Astrocyte (in vitro differentiated cells and primary cell): ENCODE measurements at regions not wholly inside any gene's neighbourhood (a gene's known extent, or its start where the extent isn't known, plus 50 kb on each side); places are given as distances from the start of the nearest gene placed in this dataset.
"Not testable (repeated sequence)": the region's sequence is repeated elsewhere in the genome, so short reads cannot be mapped to it uniquely, and the experiment has no call there.

Source experiments
- DNase-seq: peaks from one replicate; pipeline ENCODE4 v3.0.0-alpha.2; 2010; ENCODE audit warnings: low read depth
- FAIRE-seq: peaks from 2 replicates; lab custom pipeline; 2011; peaks lifted over from hg19 to GRCh38; lab: Jason Lieb, UNC
- H2AFZ ChIP-seq: 2 replicates; pipeline ENCODE4 v1.6.0; 2012; ENCODE audit warnings: low read depth, low read length, inconsistent platforms
- H3K27ac ChIP-seq: 2 replicates; pipeline ENCODE4 v1.5.1; 2011; ENCODE audit warnings: low read depth, low read length, inconsistent platforms
- H3K27me3 ChIP-seq: 2 replicates; pipeline ENCODE4 v1.6.0; 2011; ENCODE audit warnings: low read length, inconsistent platforms; ENCODE audit not compliant: insufficient read depth
- H3K36me3 ChIP-seq: 2 replicates; pipeline ENCODE4 v1.5.1; 2011; ENCODE audit warnings: low read length, inconsistent platforms; ENCODE audit not compliant: insufficient read depth
- H3K4me1 ChIP-seq: 2 replicates; pipeline ENCODE4 v1.5.1; 2011; ENCODE audit warnings: low read length, inconsistent platforms; ENCODE audit not compliant: insufficient read depth
- H3K4me2 ChIP-seq: 2 replicates; pipeline ENCODE4 v1.6.0; 2012; ENCODE audit warnings: low read length, inconsistent platforms
- H3K4me3 ChIP-seq: 2 replicates; pipeline ENCODE4 v1.5.1; 2011; ENCODE audit warnings: low read depth, mild to moderate bottlenecking, low read length, inconsistent platforms; ENCODE audit not compliant: insufficient read depth
- H3K79me2 ChIP-seq: 2 replicates; pipeline ENCODE4 v1.6.0; 2012; ENCODE audit warnings: mild to moderate bottlenecking, low read length, inconsistent platforms; ENCODE audit not compliant: insufficient read depth
- H3K9ac ChIP-seq: 2 replicates; pipeline ENCODE4 v1.6.0; 2012; ENCODE audit warnings: mild to moderate bottlenecking, low read length, inconsistent platforms
- H3K9me3 ChIP-seq: 2 replicates; pipeline ENCODE4 v1.5.1; 2012; ENCODE audit warnings: low read depth, mild to moderate bottlenecking, low read length, inconsistent platforms; ENCODE audit not compliant: insufficient read depth
- H4K20me1 ChIP-seq: 2 replicates; pipeline ENCODE4 v1.6.0; 2012; ENCODE audit warnings: low read length, inconsistent platforms; ENCODE audit not compliant: insufficient read depth
- H3K27ac Mint-ChIP-seq: one replicate; pipeline ENCODE4 v1.8.0; 2021; ENCODE audit warnings: mild to moderate bottlenecking, mixed read lengths; ENCODE audit not compliant: unreplicated experiment
- H3K27me3 Mint-ChIP-seq: one replicate; pipeline ENCODE4 v1.8.0; 2021; ENCODE audit warnings: low read depth, mixed read lengths; ENCODE audit not compliant: unreplicated experiment
- H3K36me3 Mint-ChIP-seq: one replicate; pipeline ENCODE4 v1.8.0; 2021; ENCODE audit warnings: low read depth, mixed read lengths; ENCODE audit not compliant: unreplicated experiment
- H3K4me1 Mint-ChIP-seq: one replicate; pipeline ENCODE4 v1.8.0; 2021; ENCODE audit warnings: low read depth, mixed read lengths; ENCODE audit not compliant: unreplicated experiment
- H3K4me3 Mint-ChIP-seq: one replicate; pipeline ENCODE4 v1.8.0; 2021; ENCODE audit warnings: mild to moderate bottlenecking, moderate library complexity, mixed read lengths; ENCODE audit not compliant: unreplicated experiment
- H3K9me3 Mint-ChIP-seq: one replicate; pipeline ENCODE4 v1.8.0; 2021; ENCODE audit warnings: mild to moderate bottlenecking, mixed read lengths; ENCODE audit not compliant: unreplicated experiment
- CTCF ChIP-seq: IDR thresholded peaks from 2 replicates; pipeline ENCODE4 v1.5.1; 2011; ENCODE audit warnings: low read depth, mild to moderate bottlenecking, inconsistent platforms, low read length, moderate library complexity; ENCODE audit not compliant: insufficient read depth
- EZH2 ChIP-seq: IDR thresholded peaks from 2 replicates; pipeline ENCODE4 v1.6.1; 2012; ENCODE audit warnings: mild to moderate bottlenecking, low read length, inconsistent platforms; ENCODE audit not compliant: insufficient read depth

DNA sequence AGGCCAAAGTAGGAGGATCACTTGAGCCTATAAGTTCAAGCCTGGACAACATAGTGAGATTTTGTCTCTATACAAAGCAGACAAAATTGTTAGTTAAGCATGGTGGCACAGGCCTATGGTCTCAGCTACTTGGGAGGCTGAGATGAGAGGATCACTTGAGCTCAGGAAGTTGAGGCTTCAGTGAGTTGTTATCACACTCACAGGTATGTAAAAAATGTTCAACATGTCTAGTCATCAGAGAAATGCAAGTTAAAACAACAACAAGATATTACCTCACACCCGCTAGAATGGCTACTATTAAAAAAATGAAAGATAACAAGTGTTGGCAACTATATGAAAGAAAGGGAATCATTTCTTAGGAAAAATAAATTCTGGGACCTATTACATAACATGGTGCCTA, 341.5 kb upstream of the ST8SIA4 start:
- Histone ChIP-seq H3K27ac (no peak overlapping the region), H3K4me3 (no peak overlapping the region), H3K27me3 (no peaks in the 10 kb centered on the region), H4K20me1 (no peaks in the 10 kb centered on the region), H3K36me3 (no peaks in the 10 kb centered on the region), H2AFZ (no peak overlapping the region), H3K9me3 (no peaks in the 10 kb centered on the region), H3K79me2 (no peaks in the 10 kb centered on the region), H3K4me1 (no peaks in the 10 kb centered on the region), H3K4me2 (no peak overlapping the region), H3K9ac (no peak overlapping the region)
- no peaks in the 10 kb centered on the region for H3K36me3 Mint-ChIP-seq
- H3K4me3 Mint-ChIP-seq = no peak overlapping the region
- no peaks in the 10 kb centered on the region for H3K27me3 Mint-ChIP-seq
- DNase-seq = no peak
- no peak for FAIRE-seq
- no peaks in the 10 kb centered on the region for H3K9me3 Mint-ChIP-seq
- no peaks in the 10 kb centered on the region for H3K4me1 Mint-ChIP-seq
- no peak for TF ChIP-seq CTCF
- no peak for TF ChIP-seq EZH2
- no peak overlapping the region for H3K27ac Mint-ChIP-seq

DNA sequence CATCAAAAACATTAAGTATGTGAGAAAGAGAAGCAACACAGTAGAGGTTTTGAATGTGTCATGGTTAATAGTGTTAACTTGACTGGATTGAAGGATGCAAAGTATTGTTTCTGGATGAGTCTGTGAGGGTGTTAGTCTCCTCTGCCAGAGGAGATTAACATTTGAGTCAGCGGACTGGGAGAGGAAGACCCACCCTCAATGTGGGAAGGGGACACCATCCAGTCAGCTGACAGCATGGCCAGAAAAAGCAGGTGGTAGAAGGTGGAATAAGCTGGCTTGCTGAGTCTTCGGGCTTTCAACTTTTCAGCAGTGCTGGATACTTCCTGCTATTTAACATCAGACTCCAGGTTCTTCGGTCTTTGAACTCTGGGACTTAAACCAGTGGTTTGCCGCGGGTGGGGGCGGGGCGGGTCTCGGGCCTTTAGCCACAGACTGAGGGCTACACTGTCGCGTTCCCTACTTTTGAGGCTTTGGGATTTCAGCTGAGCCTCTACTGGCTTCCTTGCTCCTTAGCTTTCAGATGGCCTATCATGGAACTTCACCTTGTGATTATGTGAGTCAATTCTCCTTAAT, 309.9 kb upstream of the ST8SIA4 start:
- H3K4me2 ChIP-seq = no peak overlapping the region
- FAIRE-seq (no peak), DNase-seq (no peak)
- Mint-ChIP-seq H3K36me3 (no peaks in the 10 kb centered on the region), H3K27ac (no peak overlapping the region), H3K4me1 (no peaks in the 10 kb centered on the region), H3K9me3 (peaks cover 1% of the 10 kb centered on the region), H3K4me3 (no peak overlapping the region), H3K27me3 (no peaks in the 10 kb centered on the region)
- no peak overlapping the region for H3K4me3 ChIP-seq
- TF ChIP-seq CTCF = no peak
- no peak for TF ChIP-seq EZH2
- no peak overlapping the region for H3K9ac ChIP-seq
- no peaks in the 10 kb centered on the region for H3K9me3 ChIP-seq
- H4K20me1 ChIP-seq = no peaks in the 10 kb centered on the region
- H2AFZ ChIP-seq = no peak overlapping the region
- H3K27me3 ChIP-seq = no peaks in the 10 kb centered on the region
- H3K27ac ChIP-seq = no peak overlapping the region
- no peaks in the 10 kb centered on the region for H3K79me2 ChIP-seq
- no peaks in the 10 kb centered on the region for H3K4me1 ChIP-seq
- H3K36me3 ChIP-seq = no peaks in the 10 kb centered on the region

GRCh38 chr5:101206534-101206933, 303.5 kb upstream of the ST8SIA4 start:
- FAIRE-seq (no peak), DNase-seq (no peak)
- Histone ChIP-seq H3K79me2 (no peaks in the 10 kb centered on the region), H3K4me1 (no peaks in the 10 kb centered on the region), H3K9ac (no peak overlapping the region), H3K9me3 (no peaks in the 10 kb centered on the region), H3K4me2 (no peak overlapping the region), H3K4me3 (no peak overlapping the region), H3K36me3 (no peaks in the 10 kb centered on the region), H3K27ac (no peak overlapping the region), H3K27me3 (no peaks in the 10 kb centered on the region), H2AFZ (no peak overlapping the region), H4K20me1 (no peaks in the 10 kb centered on the region)
- no peak for TF ChIP-seq CTCF
- TF ChIP-seq EZH2 = no peak
- no peaks in the 10 kb centered on the region for H3K36me3 Mint-ChIP-seq
- no peak overlapping the region for H3K27ac Mint-ChIP-seq
- peaks cover 7% of the 10 kb centered on the region for H3K9me3 Mint-ChIP-seq
- no peak overlapping the region for H3K4me3 Mint-ChIP-seq
- H3K4me1 Mint-ChIP-seq = no peaks in the 10 kb centered on the region
- no peaks in the 10 kb centered on the region for H3K27me3 Mint-ChIP-seq

GRCh38 chr5:101205065-101205464, 302.0 kb upstream of the ST8SIA4 start:
- DNase-seq, H3K27me3 Mint-ChIP-seq, H2AFZ ChIP-seq, H3K4me2 ChIP-seq, H3K27me3 ChIP-seq, H3K4me3 Mint-ChIP-seq, H3K36me3 ChIP-seq, H3K27ac Mint-ChIP-seq, H3K79me2 ChIP-seq, H3K9ac ChIP-seq, H3K9me3 ChIP-seq, H3K27ac ChIP-seq, H4K20me1 ChIP-seq, H3K4me1 ChIP-seq, H3K4me1 Mint-ChIP-seq, FAIRE-seq, H3K4me3 ChIP-seq, H3K9me3 Mint-ChIP-seq, H3K36me3 Mint-ChIP-seq: not testable (repeated sequence)
